ENCODE measurements at regions not wholly inside any gene's neighbourhood (a gene's known extent, or its start where the extent isn't known, plus 50 kb on each side); places are given as distances from the start of the nearest gene placed in this dataset.

DNA sequence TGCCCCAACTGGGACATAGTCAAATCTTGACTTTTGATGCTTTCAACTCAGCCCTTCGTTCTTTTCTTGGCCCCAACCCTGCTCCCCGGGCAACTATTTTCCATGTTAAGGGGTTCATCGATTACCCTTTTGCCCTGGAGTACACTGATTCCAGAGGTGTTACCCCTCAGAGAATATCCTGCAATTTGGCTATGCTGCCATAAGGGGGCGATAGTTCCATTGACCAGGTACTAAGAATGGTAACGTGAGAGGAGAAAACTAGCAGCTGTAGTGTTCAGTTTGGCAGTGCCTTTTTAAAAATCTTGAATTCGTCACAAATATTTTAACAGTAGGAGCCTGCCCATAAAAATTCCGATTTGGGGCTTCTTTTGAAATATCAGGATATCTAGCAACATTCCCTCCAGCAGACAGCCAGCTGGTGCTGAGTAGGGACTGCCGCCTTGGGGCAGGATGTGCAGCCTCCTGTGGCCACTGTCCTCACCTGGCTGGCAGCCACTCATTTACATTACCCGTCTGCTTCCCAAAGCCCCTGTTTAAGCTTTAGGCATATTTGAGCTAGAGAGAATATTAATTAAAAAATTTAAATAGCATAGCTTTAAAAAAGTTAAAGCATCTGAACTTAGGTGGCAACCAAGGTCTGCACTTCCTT, 146.3 kb upstream of the SKOR2 start:
- H3K4me3 ChIP-seq (ENCODE audit: low read depth, low read length), result no peak overlapping the region
- TF ChIP-seq, protein P1, sequence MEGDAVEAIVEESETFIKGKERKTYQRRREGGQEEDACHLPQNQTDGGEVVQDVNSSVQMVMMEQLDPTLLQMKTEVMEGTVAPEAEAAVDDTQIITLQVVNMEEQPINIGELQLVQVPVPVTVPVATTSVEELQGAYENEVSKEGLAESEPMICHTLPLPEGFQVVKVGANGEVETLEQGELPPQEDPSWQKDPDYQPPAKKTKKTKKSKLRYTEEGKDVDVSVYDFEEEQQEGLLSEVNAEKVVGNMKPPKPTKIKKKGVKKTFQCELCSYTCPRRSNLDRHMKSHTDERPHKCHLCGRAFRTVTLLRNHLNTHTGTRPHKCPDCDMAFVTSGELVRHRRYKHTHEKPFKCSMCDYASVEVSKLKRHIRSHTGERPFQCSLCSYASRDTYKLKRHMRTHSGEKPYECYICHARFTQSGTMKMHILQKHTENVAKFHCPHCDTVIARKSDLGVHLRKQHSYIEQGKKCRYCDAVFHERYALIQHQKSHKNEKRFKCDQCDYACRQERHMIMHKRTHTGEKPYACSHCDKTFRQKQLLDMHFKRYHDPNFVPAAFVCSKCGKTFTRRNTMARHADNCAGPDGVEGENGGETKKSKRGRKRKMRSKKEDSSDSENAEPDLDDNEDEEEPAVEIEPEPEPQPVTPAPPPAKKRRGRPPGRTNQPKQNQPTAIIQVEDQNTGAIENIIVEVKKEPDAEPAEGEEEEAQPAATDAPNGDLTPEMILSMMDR (IDR thresholded peaks at IDR 0.05; ENCODE audit: insufficient read depth, low read depth, low read length), result no peak
- DNase-seq (ENCODE audit: low read depth), result no peak

DNA sequence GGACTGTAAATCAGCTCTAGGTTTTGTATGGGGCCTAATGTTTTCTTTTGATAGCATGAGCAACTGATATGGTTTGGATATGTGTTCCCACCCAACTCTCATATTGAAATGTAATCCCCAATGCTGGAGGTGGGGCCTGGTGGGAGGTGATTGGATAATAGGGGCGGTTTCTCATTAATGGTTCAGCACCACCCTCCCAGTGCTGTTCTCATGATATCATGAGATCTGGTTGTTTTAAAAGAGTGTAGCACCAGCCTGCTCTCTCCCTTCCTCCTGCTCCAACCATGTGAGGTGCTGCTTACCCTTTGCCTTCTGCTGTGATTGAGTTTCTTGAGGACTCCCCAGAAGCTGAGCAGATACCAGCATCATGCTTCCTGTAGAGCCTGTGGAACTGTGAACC, 140.2 kb upstream of the SKOR2 start:
- no peak overlapping the region for H3K4me3 ChIP-seq (ENCODE audit: low read depth, low read length)
- TF ChIP-seq, protein P1 (IDR thresholded peaks at IDR 0.05; ENCODE audit: insufficient read depth, low read depth, low read length), result no peak
- DNase-seq (ENCODE audit: low read depth), result no peak

DNA sequence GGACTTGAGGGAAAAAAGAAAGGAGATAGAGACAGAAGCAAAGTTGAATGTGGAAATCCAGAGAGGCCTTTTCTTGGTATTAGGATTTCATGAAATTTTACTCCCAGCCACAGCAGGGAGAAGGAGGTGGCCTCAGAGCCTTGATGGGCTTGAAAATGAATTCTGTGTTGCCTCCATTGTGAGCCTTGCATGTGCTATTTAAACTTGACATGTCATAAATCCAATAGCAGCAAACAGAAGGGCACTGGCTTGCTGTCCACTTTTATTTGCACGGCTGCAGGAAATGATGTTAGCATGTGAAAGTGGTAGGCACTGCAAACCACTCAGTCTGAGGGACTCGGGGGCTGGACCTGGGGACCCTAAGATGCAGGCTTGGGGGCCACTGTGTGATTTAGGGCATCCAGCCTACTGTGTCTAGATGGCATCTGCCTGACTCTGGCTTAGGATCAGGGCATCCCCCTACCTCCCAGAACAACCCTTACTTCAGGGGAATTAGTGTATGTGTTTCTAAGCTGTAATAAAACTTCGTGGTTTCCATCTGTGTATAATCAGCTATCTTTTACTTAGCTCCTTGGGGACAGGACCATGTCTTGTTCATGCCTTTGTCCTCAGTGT, 139.1 kb upstream of the SKOR2 start:
- H3K4me3 ChIP-seq (ENCODE audit: low read depth, low read length), result no peak overlapping the region
- TF ChIP-seq, protein P1 (IDR thresholded peaks at IDR 0.05; ENCODE audit: insufficient read depth, low read depth, low read length), result no peak
- no peak for DNase-seq (ENCODE audit: low read depth)

DNA sequence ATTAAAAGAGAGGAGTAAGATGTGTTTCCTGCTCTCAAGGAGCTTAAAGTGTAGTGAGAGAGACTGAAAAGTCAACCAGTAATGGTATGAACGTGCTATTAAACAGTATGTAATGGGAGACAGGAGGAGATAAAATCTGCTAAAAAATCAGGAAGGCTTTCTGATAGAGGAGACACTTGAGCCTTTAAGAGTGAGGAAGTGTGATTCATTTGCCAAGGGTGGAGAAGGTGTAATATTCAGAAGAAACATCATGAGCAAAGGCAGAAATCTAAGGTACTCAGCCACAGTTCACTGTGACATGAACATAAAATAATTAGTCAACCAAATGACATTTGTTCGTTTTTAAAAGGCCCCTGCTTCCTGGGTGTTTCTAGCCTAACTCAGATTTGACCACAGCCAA, 137.8 kb upstream of the SKOR2 start:
- no peak overlapping the region for H3K4me3 ChIP-seq (ENCODE audit: low read depth, low read length)
- no peak for DNase-seq (ENCODE audit: low read depth)
- TF ChIP-seq, protein P1 (IDR thresholded peaks at IDR 0.05; ENCODE audit: insufficient read depth, low read depth, low read length), result no peak

DNA sequence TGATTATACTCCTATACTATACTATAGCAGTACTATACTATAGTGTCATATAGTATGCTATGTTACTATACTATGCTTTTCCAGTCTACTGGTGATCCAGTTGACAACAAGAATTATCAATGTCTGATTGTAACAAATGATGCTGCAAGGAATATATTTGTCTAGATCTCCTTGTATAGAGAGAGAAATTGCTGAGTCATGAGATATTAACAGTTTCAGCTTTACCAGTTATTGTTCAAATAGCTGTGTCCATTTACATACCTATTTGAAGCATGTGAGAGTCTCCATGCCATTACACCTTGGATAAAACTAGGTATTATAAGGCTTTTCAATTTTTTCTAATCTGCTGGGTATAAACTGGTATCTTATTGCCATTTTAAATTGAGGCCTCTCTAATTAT, 136.4 kb upstream of the SKOR2 start:
- TF ChIP-seq, protein P1 (IDR thresholded peaks at IDR 0.05; ENCODE audit: insufficient read depth, low read depth, low read length), result no peak
- no peak for DNase-seq (ENCODE audit: low read depth)
- no peak overlapping the region for H3K4me3 ChIP-seq (ENCODE audit: low read depth, low read length)

DNA sequence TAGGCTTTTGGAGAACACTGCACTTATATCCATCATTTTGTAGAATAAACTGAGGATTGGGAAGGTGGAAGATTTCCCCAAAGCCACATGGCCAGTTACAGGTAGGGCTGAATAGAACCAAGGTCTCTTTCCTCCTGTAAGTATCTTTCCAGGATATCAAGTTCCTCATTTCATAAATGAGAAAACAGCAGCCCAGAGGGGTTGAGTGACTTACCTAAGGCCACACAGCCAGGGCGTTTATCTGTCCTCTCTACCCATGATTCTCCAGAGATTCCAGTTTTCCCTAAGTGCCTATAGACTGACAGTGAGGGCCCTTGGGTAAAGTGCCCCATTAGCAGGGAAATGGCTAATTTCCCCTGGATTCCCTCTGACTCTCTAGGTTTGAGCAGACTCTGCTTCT, 132.3 kb upstream of the SKOR2 start:
- TF ChIP-seq, protein P1 (IDR thresholded peaks at IDR 0.05; ENCODE audit: insufficient read depth, low read depth, low read length), result no peak
- no peak for DNase-seq (ENCODE audit: low read depth)
- no peak overlapping the region for H3K4me3 ChIP-seq (ENCODE audit: low read depth, low read length)
